Lower lobe of right lung (tissue), 2 donors: ENCODE measurements at regions not wholly inside any gene's neighbourhood (a gene's known extent, or its start where the extent isn't known, plus 50 kb on each side); places are given as distances from the start of the nearest gene placed in this dataset.

Experiments used
- ATAC-seq, 2 donors: fragments of 200-7000 bp; cut with Tn5 transposase; one replicate each; pipeline ENCODE4 v1.9.1; 2020 to 2022; ENCODE audit warnings: mild to moderate bottlenecking in 2 of 2, moderate library complexity in 2 of 2
- DNase-seq: peaks from one replicate; pipeline ENCODE4 v3.0.0-alpha.2; 2020
- H3K27ac ChIP-seq: fragments of 200-600 bp; one replicate; pipeline ENCODE4 v1.8.0; 2022
- H3K27me3 ChIP-seq: fragments of 200-600 bp; one replicate; pipeline ENCODE4 v1.8.0; 2022; ENCODE audit warnings: low read depth
- H3K36me3 ChIP-seq: fragments of 200-600 bp; one replicate; pipeline ENCODE4 v1.8.0; 2022; ENCODE audit warnings: mild to moderate bottlenecking
- H3K4me1 ChIP-seq: fragments of 200-600 bp; one replicate; pipeline ENCODE4 v1.8.0; 2022
- H3K4me3 ChIP-seq: fragments of 200-600 bp; one replicate; pipeline ENCODE4 v1.8.0; 2022; ENCODE audit warnings: mild to moderate bottlenecking
- H3K9me3 ChIP-seq: fragments of 200-600 bp; one replicate; pipeline ENCODE4 v1.8.0; 2022
- intact Hi-C: fragments of 100-400 bp; cut with DNase I; formaldehyde crosslinking; loops from one replicate; pipeline ENCODE4 v1.11.0; 2022
- TF ChIP-seq, protein P1 (sequence below): fragments of 200-600 bp; IDR thresholded peaks from one replicate; pipeline ENCODE4 v1.8.0; 2022; ENCODE audit warnings: antibody characterized with exemption, mild to moderate bottlenecking
- donor health status: DM: no; HTN: yes; CAD: no; lungs with severe emphysema.

DNA sequence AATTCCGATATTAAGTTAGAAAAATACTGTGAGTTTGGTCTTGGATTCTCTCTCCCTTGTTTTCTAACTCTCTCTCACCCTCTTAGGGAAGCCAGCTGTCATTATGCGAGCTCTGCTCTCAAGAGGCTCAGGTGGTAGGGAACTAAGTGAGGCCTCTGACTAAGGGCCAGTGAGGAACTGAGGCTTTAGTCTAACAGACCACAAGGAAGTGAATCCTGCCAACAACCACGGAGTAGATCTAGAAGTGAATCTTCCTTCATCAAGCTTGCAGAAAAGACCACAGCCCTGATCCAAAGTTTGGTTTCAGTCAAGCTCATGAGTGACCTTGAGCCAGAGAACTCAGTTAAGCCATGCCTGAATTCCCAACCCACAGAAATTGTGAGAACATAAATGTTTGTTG, 180.1 kb upstream of the PRMT6 start:
- H3K9me3 ChIP-seq, result no peaks in the 10 kb centered on the region
- DNase-seq (no peak), ATAC-seq (no peak)
- no peak overlapping the region for H3K4me3 ChIP-seq
- H3K27me3 ChIP-seq, result no peaks in the 10 kb centered on the region
- no peaks in the 10 kb centered on the region for H3K4me1 ChIP-seq
- TF ChIP-seq, protein P1, sequence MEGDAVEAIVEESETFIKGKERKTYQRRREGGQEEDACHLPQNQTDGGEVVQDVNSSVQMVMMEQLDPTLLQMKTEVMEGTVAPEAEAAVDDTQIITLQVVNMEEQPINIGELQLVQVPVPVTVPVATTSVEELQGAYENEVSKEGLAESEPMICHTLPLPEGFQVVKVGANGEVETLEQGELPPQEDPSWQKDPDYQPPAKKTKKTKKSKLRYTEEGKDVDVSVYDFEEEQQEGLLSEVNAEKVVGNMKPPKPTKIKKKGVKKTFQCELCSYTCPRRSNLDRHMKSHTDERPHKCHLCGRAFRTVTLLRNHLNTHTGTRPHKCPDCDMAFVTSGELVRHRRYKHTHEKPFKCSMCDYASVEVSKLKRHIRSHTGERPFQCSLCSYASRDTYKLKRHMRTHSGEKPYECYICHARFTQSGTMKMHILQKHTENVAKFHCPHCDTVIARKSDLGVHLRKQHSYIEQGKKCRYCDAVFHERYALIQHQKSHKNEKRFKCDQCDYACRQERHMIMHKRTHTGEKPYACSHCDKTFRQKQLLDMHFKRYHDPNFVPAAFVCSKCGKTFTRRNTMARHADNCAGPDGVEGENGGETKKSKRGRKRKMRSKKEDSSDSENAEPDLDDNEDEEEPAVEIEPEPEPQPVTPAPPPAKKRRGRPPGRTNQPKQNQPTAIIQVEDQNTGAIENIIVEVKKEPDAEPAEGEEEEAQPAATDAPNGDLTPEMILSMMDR, result no peak
- no peaks in the 10 kb centered on the region for H3K36me3 ChIP-seq
- H3K27ac ChIP-seq, result no peak overlapping the region
- intact Hi-C loops, result no loop called here

DNA sequence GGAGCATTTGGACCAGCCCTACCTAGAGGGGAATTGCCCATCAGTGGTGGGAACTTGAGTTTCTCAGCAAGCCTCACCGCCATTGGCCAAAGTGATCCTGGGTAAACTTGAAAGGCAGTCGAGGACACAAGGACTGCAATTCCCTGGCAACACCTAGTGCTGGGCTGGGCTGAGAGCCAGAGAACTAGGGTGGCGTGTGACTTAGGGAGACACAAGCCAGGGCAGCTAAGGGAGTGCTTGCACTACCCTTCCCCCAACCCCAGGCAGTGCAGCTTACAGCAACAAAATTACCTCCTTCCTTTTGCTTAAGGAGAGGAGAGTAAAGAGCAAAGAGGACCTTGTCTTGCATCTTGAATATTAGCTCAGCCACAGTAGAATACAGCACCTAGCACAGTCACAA, 176.9 kb upstream of the PRMT6 start:
- H3K4me1 ChIP-seq, result no peaks in the 10 kb centered on the region
- TF ChIP-seq, protein P1, result no peak
- no peak overlapping the region for H3K27ac ChIP-seq
- intact Hi-C loops, result no loop called here
- peak; percentile 67 for DNase-seq
- H3K36me3 ChIP-seq, result no peaks in the 10 kb centered on the region
- ATAC-seq, result peak; percentile 86 to 88
- H3K27me3 ChIP-seq, result no peaks in the 10 kb centered on the region
- H3K4me3 ChIP-seq, result no peak overlapping the region
- no peaks in the 10 kb centered on the region for H3K9me3 ChIP-seq

DNA sequence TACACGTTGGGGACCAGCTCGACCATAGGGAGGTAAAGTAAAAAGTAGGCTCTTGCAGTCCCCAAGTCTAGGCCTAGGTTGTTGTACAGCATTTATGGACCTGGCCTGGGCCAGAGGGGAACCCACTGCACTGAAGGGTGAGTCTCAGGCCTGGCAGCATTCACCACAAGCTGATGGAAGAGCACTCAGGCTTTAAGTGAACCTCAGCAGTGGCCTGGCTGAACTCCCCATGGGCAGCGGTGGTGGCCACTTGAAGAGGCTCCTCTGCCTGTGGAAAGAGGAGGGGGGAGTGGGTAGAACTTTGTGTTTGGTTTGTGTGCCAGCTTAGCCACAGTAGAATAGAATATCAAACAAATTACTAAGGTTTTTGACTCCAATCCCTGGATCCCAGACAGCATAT, 176.2 kb upstream of the PRMT6 start:
- no peaks in the 10 kb centered on the region for H3K9me3 ChIP-seq
- H3K4me3 ChIP-seq, result no peak overlapping the region
- H3K27ac ChIP-seq, result no peak overlapping the region
- ATAC-seq, result peak; percentile 32 to 48
- H3K4me1 ChIP-seq, result no peaks in the 10 kb centered on the region
- H3K27me3 ChIP-seq, result no peaks in the 10 kb centered on the region
- intact Hi-C loops, result no loop called here
- DNase-seq, result no peak
- TF ChIP-seq, protein P1, result no peak
- H3K36me3 ChIP-seq, result no peaks in the 10 kb centered on the region

DNA sequence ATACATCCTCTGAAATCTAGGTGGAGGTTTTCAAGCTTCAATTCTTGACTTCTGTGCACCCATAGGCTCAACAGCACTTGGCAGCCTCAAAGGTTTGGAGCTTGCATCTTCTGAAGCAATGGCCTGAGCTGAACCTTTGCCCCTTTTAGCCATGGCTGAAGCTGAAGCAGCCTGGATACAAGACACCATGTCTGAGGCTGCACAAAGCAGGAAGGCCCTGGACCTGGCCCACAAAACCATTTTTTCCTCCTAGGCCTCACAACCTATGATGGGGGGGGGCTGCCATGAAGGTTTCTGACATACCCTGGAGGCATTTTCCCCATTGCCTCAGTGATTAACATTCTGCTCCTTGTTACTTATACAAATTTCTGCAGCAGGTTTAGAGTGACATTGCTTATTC, 173.3 kb upstream of the PRMT6 start:
- Histone ChIP-seq H3K4me3 (no peak overlapping the region), H3K4me1 (no peaks in the 10 kb centered on the region), H3K9me3 (no peaks in the 10 kb centered on the region), H3K27me3 (no peaks in the 10 kb centered on the region), H3K27ac (no peak overlapping the region), H3K36me3 (no peaks in the 10 kb centered on the region)
- intact Hi-C loops, result no loop called here
- no peak for DNase-seq
- ATAC-seq, result no peak
- TF ChIP-seq, protein P1, result no peak

DNA sequence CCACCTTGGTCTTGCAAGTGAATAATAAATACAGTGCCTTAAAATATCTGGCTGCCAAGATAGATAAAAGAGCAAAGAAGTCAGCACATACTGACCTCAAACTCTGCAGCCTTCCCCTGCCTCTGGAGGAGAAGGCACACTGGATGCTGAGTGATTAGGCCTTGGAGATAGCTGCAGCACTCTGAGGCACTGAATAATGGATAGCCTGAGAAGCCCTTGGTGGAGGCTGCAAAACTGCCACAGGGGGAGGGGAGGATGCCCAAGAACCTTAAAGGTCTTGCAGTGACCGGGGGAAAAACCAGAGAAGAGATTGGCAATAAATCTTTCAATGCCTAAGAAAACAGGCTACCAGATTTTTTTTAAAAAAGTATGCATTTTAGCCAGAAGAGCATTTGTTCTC, 167.4 kb upstream of the PRMT6 start:
- Histone ChIP-seq H3K36me3 (no peaks in the 10 kb centered on the region), H3K9me3 (no peaks in the 10 kb centered on the region), H3K4me1 (no peaks in the 10 kb centered on the region), H3K27ac (no peak overlapping the region), H3K27me3 (no peaks in the 10 kb centered on the region), H3K4me3 (no peak overlapping the region)
- DNase-seq, result no peak
- TF ChIP-seq, protein P1, result no peak
- no peak for ATAC-seq
- intact Hi-C loops, result no loop called here

DNA sequence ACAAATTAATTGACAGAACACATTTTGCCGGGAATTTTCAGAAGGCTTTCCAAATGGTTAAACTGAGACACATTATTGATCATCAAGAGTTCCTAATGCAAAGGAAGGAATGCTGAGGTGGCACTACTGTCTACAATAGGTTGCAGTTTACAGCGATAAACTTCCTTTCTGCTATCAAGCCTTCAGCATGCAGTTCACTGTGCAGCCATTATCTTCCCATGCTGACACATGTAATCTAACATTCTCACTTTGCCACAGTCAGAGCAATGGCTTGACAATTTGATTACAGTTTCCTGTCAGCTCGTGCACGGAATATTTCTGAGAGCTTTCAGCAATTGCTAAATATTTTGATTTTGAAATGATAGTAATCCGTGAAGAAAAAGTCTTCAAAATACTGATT, 166.9 kb upstream of the PRMT6 start:
- Histone ChIP-seq H3K36me3 (no peaks in the 10 kb centered on the region), H3K27me3 (no peaks in the 10 kb centered on the region), H3K27ac (no peak overlapping the region), H3K9me3 (no peaks in the 10 kb centered on the region), H3K4me3 (no peak overlapping the region), H3K4me1 (no peaks in the 10 kb centered on the region)
- ATAC-seq (no peak), DNase-seq (no peak)
- intact Hi-C loops, result no loop called here
- TF ChIP-seq, protein P1, result no peak
